ENCODE measurements at regions not wholly inside any gene's neighbourhood (a gene's known extent, or its start where the extent isn't known, plus 50 kb on each side); places are given as distances from the start of the nearest gene placed in this dataset.
"Not testable (repeated sequence)": the region's sequence is repeated elsewhere in the genome, so short reads cannot be mapped to it uniquely, and the experiment has no call there.

GRCh38 chr20:54350415-54350814, 125.0 kb upstream of the DOK5 start:
- no peak overlapping the region for H3K4me3 Mint-ChIP-seq
- ATAC-seq (no peak), DNase-seq (ENCODE audit: low spot score) (no peak)
- CTCF ChIA-PET, result no interaction called here
- H3K27me3 Mint-ChIP-seq (ENCODE audit: low read depth), result no peaks in the 10 kb centered on the region
- POLR2A ChIA-PET, result no interaction called here
- H3K36me3 Mint-ChIP-seq, result no peaks in the 10 kb centered on the region
- no peak for TF ChIP-seq ATF1 (CRISPR knock-in tag; IDR thresholded peaks at IDR 0.05)
- H3K4me1 Mint-ChIP-seq, result peaks cover 24% of the 10 kb centered on the region
- peaks cover 9% of the 10 kb centered on the region for H3K9me3 Mint-ChIP-seq
- no peak overlapping the region for H3K27ac Mint-ChIP-seq

- H3K36me3 Mint-ChIP-seq, result no peaks in the 10 kb centered on the region
- no peaks in the 10 kb centered on the region for H3K27me3 Mint-ChIP-seq (ENCODE audit: low read depth)
- POLR2A ChIA-PET, result interaction anchor here (0.6 kb wide), 1 partner anchor 222 kb away, joined by 11 read pairs; no protein-coding TSS in a partner anchor
- TF ChIP-seq STAT6 (CRISPR knock-in tag; conservative IDR thresholded peaks at IDR 0.05; ENCODE audit: low read depth), result no peak
- no peak for TF ChIP-seq ZSCAN18 (CRISPR knock-in tag; IDR thresholded peaks at IDR 0.05)
- TF ChIP-seq ZNF425 (CRISPR knock-in tag; conservative IDR thresholded peaks at IDR 0.05), result no peak
- no peak for TF ChIP-seq MAX (CRISPR knock-in tag; IDR thresholded peaks at IDR 0.05)
- no peak for TF ChIP-seq IRF1 (CRISPR knock-in tag; IDR thresholded peaks at IDR 0.05)
- no peak for TF ChIP-seq ZNF416 (CRISPR knock-in tag; IDR thresholded peaks at IDR 0.05)
- no peak for TF ChIP-seq CBFB (CRISPR knock-in tag; IDR thresholded peaks at IDR 0.05; ENCODE audit: low read depth)
- no peak for TF ChIP-seq JAZF1 (CRISPR knock-in tag; IDR thresholded peaks at IDR 0.05)
- TF ChIP-seq MYBL2 (CRISPR knock-in tag; IDR thresholded peaks at IDR 0.05), result no peak
- TF ChIP-seq USF2 (CRISPR knock-in tag; IDR thresholded peaks at IDR 0.05), result no peak
- TF ChIP-seq GTF2I (CRISPR knock-in tag; conservative IDR thresholded peaks at IDR 0.05), result no peak
- no peak for TF ChIP-seq CTCF (IDR thresholded peaks at IDR 0.05)
- TF ChIP-seq SOX15 (CRISPR knock-in tag; IDR thresholded peaks at IDR 0.05), result no peak
- no peak for TF ChIP-seq ZNF232 (CRISPR knock-in tag; IDR thresholded peaks at IDR 0.05)
- TF ChIP-seq ESRRA (CRISPR knock-in tag; IDR thresholded peaks at IDR 0.05; ENCODE audit: borderline replicate concordance), result no peak
- no peak for TF ChIP-seq ELF4 (CRISPR knock-in tag; IDR thresholded peaks at IDR 0.05; ENCODE audit: low read depth)
- TF ChIP-seq PRDM15 (CRISPR knock-in tag; IDR thresholded peaks at IDR 0.05), result no peak
- no peak for TF ChIP-seq CREM (CRISPR knock-in tag; IDR thresholded peaks at IDR 0.05)
- H3K27ac Mint-ChIP-seq, result no peak overlapping the region
- DNase-seq (ENCODE audit: low spot score), result no peak
- CTCF ChIA-PET, result no interaction called here
- ATAC-seq, result no peak
- peaks cover 9% of the 10 kb centered on the region for H3K9me3 Mint-ChIP-seq
- no peak overlapping the region for H3K4me3 Mint-ChIP-seq
- peaks cover 12% of the 10 kb centered on the region for H3K4me1 Mint-ChIP-seq
Measured at GRCh38 chr20:54351371-54352136, 123.8 kb upstream of the DOK5 start.

- POLR2A ChIA-PET; H3K27me3 Mint-ChIP-seq (ENCODE audit: low read depth); DNase-seq (ENCODE audit: low spot score); H3K9me3 Mint-ChIP-seq; H3K4me3 Mint-ChIP-seq; CTCF ChIA-PET; H3K27ac Mint-ChIP-seq; ATAC-seq; H3K4me1 Mint-ChIP-seq; H3K36me3 Mint-ChIP-seq: not testable (repeated sequence)
Measured at GRCh38 chr20:54352541-54352940, 122.9 kb upstream of the DOK5 start.
